NOMO-1 treated with dmso at 0.1 percent for 144 hours (cell line): ENCODE measurements at regions not wholly inside any gene's neighbourhood (a gene's known extent, or its start where the extent isn't known, plus 50 kb on each side); places are given as distances from the start of the nearest gene placed in this dataset.
"Not testable (repeated sequence)": the region's sequence is repeated elsewhere in the genome, so short reads cannot be mapped to it uniquely, and the experiment has no call there.

ENCODE experiments used
- DNase-seq: peaks from one replicate; lab custom pipeline; 2025; ENCODE audit not compliant: unreplicated experiment; lab: John Stamatoyannopoulos, UW

DNA sequence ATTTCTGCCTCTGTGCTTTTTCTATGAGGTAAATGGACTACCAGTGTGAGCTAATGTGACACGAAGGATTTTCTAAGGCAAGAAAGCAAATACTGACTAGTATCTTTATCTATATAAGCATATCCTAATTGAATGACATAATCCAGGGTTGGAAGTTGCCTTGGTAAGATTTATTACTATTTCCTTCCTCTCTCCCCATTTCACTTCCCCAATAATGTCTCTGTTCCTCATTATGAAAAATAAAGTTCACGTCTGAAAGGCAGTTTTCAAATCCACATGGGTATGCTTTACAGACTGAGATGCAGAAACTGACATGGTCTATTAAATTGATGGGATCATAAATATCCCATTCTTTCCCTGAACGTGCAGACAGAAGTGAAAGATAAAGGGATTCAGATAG lies 86.0 kb downstream of the DTWD1 start:
- DNase-seq = peak; percentile 88

DNA sequence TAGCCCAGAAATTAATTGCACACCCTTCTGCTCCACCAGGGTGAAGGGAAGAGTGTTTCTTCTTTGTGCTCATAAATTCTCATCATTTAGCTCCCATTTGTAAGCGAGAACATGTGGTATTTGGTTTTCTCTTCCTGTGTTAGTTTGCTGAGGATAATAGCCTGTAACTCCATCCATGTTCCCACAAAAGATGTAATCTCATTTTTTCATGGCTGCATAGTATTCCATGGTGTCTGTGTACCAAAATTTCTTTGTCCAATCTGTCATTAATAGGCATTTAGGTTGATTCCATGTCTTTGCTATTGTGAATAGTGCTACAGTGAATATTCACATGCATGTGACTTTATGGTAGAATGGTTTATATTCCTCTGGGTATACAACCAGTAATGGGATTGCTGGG lies 86.8 kb downstream of the DTWD1 start:
- DNase-seq = no peak

DNA sequence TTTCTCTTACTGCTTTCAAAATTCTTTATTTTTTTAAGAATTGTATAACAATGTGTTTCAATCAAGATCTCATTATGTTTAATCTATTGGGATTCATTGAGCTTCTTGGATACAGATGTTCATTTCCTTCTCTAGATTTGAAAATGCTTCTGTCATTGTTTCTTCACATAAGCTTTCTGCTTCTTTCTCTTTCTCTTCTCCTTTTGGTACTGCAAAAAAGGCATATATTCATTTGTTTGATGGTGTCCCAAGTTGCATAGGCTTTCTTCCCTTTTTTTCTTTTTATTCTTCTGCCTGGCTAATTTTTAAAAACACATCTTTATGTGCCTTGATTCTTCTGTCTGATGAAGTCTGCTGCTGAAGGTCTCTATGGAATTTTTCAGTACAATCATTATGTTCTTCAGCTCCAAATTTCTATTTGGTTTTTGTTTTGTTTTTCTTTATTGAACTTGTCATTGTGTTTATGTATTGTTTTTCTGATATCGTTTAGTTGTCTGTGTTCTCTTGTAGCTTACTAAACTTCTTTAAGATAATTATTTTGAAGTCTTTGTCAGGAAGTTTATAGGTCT lies 88.9 kb downstream of the DTWD1 start:
- no peak for DNase-seq

DNA sequence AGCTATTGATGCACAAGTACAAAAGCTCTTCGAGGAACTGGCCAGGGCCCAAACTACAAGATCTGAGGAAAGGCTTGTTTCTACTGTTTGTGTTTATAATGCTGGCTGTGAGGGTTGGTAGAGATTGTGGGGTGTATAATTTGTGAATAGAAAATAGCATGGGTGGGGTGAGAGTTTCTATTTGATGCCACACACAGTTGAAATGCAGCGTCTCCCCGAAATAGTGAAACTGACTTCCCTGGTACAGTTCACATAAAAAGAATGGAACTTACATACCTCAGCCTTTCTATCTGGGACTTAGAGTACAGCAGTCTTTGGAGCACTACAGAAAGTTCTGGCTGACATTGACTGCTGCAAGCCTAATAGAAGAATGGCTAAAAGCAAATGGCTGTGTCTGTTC lies 91.3 kb downstream of the DTWD1 start:
- no peak for DNase-seq

DNA sequence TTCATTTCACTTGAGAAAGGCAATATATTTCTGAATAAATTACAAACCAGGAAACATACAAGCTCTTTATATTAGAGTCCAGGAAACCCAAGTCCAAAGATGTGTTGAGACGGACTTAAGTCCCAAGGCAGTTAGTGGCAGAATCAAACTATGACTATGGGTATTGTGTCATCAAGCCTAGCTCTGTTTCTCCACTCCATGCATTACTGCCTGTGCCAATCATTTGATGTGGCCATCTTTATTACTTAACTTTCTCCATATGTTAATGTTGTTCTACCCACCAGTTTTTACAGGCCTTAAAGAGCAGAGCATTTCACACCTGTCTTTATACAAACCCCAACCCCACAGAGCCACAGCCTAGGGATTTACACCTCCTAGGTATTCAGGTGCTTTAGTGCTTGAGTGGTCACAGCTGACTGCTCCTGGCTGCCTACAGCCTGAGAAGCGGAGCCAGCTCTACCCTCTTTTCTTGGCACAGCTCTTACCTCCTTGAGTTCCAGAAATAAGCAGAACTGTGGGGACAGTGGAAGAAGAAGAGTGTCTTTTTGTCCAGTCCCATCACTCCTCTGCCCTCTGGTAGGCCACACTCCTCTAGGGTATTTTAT lies 92.1 kb downstream of the DTWD1 start:
- DNase-seq = no peak

DNA sequence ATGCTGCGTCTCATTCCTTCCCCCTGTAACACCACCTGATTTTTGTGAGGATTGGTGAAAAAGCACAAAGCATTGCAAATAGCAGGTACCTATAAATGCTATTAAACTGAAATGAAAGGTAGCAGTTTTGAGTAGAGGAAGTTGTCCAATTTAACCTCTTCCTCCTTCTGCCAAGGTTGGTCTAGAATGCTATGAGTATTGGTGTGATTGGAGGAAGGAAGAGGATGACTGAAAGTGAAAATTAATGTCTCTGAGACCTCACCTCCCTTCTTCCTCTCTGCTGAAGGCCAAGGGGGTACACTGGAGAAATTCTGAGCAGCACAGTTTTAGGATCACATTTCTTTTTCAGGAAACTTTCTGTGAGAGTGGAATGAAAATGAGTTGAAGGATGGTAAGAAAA lies 94.4 kb downstream of the DTWD1 start:
- DNase-seq = peak; percentile 26

DNA sequence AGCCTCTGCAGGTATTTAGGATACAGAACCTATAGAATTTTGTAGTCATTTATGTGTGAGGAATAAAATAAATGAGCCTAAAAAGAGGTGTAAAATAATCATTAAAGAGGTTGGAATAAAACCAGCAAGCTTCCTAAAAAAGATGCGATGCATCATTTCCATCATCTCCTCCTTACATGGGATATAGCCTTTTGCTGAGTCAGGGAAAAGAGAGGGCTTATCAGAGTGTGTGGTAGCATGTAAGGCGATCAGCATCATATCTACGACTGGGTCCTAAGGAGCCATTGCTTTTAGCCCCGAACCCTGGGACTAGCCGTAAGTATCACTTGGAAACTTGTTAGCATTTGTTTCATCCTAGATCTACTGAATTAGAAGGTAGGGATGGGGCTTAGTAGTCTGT lies 94.9 kb downstream of the DTWD1 start:
- DNase-seq = no peak

DNA sequence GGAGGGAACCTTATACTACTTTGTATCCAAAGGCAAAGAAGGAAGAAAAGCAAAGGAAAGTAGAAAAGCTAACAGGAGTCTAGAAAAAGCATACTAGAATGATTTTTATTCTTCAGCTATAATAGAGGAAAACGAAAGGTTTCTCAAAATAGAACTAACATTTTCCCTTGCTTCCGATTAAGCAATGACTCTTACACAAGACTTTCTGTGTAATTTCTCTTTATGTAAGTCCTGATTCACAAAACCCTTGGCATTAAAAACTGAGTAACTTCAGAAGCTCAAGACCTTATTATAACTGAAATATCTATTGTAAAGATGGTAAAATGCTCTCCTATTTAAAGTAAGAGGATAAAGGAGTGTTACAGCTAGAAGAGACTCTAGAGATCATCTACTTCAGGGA lies 97.4 kb downstream of the DTWD1 start:
- peak; percentile 24 for DNase-seq

DNA sequence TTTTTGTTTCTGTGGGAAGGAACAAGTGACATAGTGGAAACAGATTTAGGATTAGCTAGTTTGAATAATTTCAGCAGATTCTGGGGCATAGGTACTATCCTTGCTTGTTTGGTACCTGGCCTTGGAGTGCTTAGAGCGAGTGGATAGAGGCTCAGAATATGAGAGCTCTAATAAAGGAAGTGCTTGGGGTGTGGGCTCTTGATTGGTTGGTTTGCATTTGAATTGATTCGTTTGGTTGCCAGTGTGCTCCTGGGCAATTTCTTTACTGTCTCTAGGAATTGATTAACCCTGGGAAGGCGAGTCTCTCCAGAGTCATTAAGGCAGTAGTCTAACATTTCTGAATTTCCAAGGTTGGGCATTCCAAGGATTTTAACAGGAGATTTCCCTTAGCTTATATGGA lies 98.0 kb downstream of the DTWD1 start:
- DNase-seq = no peak

DNA sequence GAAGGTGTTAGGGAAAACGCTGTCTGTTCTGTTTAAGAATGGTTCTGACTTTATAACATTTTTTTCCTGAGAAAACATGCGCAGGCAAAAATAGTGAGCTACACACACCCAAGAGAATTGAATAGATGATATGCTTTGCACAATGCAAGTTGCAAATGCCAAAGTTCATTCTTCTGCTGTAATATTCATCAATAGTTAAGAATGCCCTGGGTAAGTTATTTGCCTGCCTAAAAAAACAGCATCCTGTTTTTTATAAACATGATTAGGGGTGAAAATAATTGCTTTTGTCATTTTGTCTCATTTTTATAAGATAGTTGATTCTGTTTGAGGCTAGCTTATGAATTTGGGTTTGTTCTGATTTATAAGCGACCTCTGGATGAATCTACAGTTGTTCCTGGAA lies 99.4 kb downstream of the DTWD1 start:
- DNase-seq = no peak

DNA sequence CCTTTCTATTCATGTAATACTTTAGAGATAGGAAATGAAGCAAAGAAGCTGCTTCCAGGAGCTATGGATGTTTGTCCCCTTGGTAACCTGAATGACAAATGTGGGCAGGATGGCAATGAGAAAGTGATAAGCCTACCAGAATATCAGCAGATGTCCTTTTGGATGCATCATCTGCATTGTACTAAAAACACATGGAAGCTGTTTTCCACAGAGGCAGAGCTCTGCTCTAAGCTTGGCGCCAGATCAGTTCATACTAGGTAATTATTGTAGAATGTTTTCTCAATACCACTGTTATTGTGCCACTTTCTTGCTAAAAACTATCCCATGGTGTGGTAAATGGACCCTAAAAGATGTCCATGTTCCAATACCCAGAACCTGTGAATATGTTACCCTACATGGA lies 100.2 kb downstream of the DTWD1 start:
- no peak for DNase-seq

DNA sequence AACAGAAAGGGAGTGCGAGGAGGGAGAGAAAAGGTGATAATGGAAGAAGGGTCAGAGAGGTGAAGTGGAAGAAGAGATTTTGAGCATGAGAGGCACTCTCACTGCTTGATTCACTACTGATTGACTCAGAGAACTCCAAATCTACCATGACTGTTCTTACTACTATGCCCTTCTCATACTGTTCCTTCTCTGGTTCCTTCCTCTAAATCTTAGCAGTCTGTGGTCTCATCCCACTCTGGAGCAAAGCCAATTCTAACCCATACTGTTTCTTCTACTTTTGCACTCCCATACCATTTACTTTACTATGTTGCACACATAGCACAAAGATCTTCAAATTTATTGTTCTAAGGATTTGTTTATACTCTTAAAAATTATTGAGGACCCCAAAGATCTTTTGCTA lies 100.8 kb downstream of the DTWD1 start:
- DNase-seq = no peak

DNA sequence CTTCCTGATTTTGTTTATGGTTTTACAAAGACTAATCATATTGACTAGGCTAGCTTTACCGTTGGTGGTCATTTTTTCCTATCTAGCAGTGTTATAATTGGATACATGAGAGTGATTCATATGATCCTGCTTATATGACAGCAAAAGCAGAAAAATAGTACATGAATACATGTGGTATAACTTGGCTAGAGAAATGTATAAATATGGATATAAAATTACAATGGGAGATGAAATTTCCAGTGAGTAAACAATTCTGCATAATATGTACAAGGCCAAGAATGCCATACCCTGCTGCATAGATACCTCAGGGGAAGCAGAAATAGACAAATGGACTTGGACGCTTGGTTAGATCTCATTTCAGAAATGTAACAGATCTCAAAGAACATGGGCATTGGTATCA lies 103.1 kb downstream of the DTWD1 start:
- DNase-seq = no peak

DNA sequence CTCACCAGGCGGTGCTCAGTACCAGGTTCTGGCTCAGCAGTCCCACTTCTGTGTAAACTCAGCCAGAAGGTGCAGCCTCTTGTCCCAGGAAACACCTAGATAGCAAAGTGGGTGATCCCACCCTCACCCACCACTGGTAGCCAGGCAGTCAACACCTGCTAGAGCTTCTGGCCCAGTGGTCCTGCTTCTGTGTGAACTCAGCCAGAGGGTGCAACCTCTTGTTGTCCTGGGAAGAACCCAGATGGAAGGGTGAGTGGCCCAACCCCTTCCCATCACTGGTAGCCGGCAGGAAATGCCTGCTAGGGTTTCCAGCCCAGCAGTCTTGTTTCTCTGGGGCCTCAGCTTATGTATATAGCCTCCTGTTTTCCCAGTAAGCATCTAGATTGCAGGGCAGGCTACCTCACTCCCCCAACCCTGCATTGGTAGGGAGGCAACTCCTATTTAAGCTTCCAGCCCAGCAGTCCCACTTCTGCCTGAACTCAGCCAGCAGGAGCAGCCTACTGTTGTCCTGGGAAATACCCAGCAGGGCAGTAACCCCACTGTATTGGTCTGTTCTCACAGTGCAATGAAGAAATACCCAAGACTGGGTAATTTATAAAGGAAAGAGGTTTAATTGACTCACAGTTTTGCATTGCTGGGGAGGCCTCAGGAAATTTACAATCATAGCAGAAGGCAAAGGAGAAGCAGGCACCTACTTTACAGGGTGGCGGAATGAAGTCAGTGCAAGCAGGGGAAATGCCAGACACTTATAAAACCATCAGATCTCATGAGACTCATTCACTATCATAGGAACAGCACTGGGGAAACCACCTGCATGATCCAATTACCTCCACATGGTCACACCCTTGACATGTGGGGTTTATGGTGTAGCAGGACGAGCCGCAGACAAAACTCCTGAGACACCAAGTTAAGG lies 110.6 kb downstream of the DTWD1 start:
- DNase-seq = no peak

DNA sequence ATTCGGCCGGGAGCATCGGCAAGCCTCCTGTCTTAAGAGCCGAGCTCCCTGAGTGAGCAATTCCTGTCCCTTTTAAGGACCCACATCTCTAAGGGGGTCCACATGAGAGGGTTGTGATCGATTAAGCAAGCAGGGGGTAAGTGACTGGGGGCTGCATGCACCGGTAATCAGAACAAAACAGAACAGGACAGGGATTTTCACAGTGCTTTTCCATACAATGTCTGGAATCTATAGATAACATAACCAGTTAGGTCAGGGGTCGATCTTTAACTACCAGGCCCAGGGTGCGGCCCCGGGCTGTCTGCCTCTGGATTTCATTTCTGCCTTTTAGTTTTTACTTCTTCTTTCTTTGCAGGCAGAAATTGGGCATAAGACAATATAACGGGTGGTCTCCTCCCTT lies 111.3 kb downstream of the DTWD1 start:
- not testable (repeated sequence) for DNase-seq

DNA sequence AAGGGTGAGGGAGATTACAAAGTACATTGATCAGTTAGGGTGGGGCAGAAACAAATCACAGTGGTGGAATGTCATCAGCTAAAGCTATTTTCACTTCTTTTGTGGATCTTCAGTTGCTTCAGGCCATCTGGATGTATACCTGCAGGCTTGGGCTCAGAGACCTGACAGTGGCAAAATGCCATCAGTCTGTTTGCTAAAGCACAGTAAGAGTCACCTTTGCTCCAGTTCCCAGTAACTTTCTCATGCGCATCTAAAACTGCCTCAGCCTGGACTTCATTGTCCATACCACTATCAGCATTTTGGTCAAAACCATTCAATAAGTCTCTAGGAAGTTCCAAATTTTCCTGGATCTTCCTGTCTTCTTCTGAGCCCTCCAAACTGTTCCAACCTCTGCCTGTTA lies 113.2 kb downstream of the DTWD1 start:
- not testable (repeated sequence) for DNase-seq

DNA sequence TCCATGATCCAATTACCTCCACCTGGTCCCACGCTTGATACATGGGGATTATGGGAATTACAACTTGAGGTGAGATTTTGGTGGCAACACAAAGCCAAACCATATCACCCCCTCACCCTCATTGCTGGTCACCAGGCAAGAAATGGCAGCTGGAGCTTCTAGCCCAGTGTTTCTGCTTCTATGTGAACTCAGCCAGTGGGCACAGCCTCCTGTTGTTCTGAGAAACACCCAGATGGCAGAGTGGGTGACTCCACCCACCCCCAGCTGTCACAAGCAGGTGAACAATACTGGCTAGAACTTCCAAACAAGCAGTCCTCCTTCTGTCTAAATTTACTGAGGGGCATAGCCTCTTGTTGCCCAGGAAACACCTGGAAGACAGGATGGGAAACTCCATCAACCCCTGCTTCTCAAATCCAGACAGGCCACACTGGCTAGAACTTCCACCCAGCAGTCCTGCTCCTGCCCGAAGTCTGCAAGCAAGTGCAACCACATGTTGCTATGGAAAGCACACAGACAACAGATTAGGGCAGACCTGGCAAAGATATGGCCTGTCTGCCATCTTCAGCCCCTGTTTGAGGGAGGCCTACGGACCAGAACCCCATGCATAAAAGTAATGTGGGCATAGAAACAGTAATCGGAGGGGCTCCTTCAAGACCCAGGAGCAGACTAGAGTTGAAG lies 114.1 kb downstream of the DTWD1 start:
- DNase-seq = no peak

DNA sequence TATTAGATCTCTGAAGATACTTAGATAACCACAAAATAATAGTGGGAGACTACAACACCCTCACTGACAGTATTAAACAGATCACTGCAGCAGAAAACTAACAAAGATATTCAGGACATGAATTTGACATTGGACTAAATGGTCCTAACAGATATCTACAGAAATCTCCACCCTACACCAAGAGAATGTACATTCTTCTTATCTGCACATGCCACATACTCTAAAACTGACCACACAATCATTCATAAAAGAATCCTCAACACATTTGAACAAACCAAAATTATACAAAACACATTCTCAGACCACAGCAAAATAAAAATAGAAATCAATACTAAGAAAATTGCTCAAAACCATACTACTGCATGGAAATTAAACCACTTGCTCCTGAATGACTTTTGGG lies 116.3 kb downstream of the DTWD1 start:
- no peak for DNase-seq

DNA sequence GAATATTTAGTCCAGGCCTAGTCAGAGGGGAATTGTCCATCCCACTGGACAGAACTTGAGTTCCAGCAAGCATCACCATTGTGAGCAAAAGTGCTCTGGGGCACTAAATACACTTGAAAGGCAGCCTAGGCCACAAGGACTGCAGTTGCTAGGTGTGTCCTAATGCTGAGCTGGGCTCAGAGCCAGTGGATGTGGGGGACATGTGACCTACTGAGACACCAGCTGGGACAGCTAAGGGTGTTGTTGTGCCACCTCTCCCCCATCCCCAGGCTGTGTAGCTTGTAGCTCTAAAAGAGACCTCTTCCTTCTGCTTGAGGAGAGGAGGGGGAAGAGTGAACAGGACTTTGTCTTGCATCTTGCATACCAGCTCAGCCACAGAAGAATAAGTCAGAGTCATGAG lies 120.9 kb downstream of the DTWD1 start:
- DNase-seq = no peak

DNA sequence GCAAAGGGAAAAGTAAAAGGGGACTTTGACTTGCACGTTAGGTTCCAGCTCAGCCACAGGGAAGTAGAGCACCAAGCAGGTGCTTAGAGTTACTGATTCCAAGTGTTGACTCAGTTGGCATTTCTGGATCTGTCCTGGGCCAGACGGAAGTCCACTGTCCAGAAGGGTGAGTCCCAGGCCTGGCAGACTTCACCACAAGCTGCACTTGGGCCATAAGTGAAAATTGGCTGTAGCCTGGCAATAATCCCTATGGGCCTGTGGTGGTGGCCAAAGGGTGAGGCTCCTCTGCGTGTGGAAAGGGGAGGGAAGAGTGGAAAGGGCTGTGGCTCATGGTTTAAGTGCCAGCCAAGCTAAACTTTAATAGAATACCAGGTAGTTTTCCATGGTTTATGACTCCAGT lies 121.5 kb downstream of the DTWD1 start:
- no peak for DNase-seq

DNA sequence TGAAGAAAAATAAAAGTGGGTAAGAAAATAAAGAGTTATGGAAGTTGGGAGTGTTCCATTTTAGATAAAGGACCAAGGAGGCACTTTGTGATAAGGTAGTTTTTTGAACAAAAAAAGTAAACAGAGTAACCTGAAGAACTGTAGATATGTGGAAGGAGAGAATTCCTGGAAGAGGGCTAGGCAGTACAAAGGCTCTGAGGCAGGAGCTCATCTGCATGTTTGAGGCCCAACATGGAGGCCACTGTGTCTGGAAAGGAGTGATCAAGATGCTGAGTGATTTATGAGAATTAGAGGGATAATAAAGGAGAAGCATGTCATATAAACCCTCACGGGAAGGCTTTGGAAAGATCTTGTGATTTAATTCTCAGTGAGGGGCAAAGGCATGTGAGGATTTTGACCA lies 126.5 kb downstream of the DTWD1 start:
- DNase-seq = no peak

DNA sequence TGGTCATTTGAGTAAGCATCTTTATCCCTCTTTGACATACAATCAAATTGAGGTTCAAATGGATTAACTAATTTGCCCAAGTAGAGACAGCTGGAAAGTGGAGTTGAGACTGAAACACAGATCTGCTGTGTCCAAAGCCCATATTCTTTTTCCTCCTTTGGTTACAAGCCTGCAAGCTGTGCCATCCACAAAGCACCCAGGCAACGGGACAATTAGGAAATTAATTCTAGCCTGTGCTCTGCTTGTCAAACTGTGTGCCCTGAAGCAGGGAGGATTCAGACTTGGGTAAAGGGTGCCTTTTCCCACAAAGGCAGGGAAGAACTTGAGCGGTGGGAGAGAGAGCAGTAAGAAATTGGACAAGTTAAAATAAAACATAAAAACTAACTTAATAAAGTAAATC lies 127.9 kb downstream of the DTWD1 start:
- DNase-seq = no peak
